ENCODE measurements at regions not wholly inside any gene's neighbourhood (a gene's known extent, or its start where the extent isn't known, plus 50 kb on each side); places are given as distances from the start of the nearest gene placed in this dataset.

GRCh38 chr12:46921764-46922133 lies 96.0 kb upstream of the SLC38A4 start:
- FAIRE-seq (peak; percentile 54), ATAC-seq (peak; percentile 81), DNase-seq (ENCODE audit: low spot score) (peak; percentile 42)
- intact Hi-C loops (cut with micrococcal nuclease; ENCODE audit: unreplicated experiment): no loop called here
- H3K79me2 ChIP-seq (ENCODE audit: insufficient read depth, low read length): no peaks in the 10 kb centered on the region
- H3K9me3 ChIP-seq (ENCODE audit: low read length): no peaks in the 10 kb centered on the region
- H3K4me3 ChIP-seq (replicated peaks in 1 of 3; ENCODE audit: insufficient read depth in 1 of 3, low read depth in 2 of 3, low read length in 3 of 3): no peak overlapping the region
- H3K9ac ChIP-seq (ENCODE audit: insufficient read depth, low read depth, low read length): no peak overlapping the region
- no peaks in the 10 kb centered on the region for H4K20me1 ChIP-seq (ENCODE audit: insufficient read depth, low read length)
- H3K27me3 ChIP-seq (ENCODE audit: control insufficient read depth in 1 of 2, insufficient read depth in 2 of 2, low read length in 2 of 2): no peaks in the 10 kb centered on the region
- H3K36me3 ChIP-seq (replicated peaks in 1 of 2; ENCODE audit: control insufficient read depth in 1 of 2, insufficient read depth in 2 of 2, low read length in 2 of 2): no peaks in the 10 kb centered on the region
- peak overlapping the region; percentile 38 for H3K4me2 ChIP-seq (ENCODE audit: low read depth, low read length)
- no peak overlapping the region for H2AFZ ChIP-seq (ENCODE audit: low read length)
- ChIA-PET CTCF (ENCODE audit: low intra/inter-chr PET ratio, low total read pairs) (no interaction called here), POLR2A (no interaction called here)
- in situ Hi-C loops (cut with HindIII; ENCODE audit: extremely low pct_ligation_motif_present, low pct_unique_long_range_greater_than_20kb): no loop called here
- peaks cover 20% of the 10 kb centered on the region for H3K4me1 ChIP-seq (ENCODE audit: insufficient read depth, low read length)
- H3K27ac ChIP-seq (ENCODE audit: extremely low read length, insufficient read depth, low read length): peak overlapping the region; percentile 42
- WGBS (ENCODE audit: low lambda C conversion rate): 14% methylated on average over 1 of the region's 1 CpG
- no TSS peak for BruUV-seq (replicated peaks)
- TF ChIP-seq ZFAT (CRISPR knock-in tag; conservative IDR thresholded peaks at IDR 0.05): no peak
- peak; percentile 35; the same call in 1 of the 2 replicates for TF ChIP-seq FOXO1 (CRISPR knock-in tag; IDR thresholded peaks at IDR 0.05)
- TF ChIP-seq NCOA2 (CRISPR knock-in tag; IDR thresholded peaks at IDR 0.05): peak; percentile 79
- TF ChIP-seq, protein P1, sequence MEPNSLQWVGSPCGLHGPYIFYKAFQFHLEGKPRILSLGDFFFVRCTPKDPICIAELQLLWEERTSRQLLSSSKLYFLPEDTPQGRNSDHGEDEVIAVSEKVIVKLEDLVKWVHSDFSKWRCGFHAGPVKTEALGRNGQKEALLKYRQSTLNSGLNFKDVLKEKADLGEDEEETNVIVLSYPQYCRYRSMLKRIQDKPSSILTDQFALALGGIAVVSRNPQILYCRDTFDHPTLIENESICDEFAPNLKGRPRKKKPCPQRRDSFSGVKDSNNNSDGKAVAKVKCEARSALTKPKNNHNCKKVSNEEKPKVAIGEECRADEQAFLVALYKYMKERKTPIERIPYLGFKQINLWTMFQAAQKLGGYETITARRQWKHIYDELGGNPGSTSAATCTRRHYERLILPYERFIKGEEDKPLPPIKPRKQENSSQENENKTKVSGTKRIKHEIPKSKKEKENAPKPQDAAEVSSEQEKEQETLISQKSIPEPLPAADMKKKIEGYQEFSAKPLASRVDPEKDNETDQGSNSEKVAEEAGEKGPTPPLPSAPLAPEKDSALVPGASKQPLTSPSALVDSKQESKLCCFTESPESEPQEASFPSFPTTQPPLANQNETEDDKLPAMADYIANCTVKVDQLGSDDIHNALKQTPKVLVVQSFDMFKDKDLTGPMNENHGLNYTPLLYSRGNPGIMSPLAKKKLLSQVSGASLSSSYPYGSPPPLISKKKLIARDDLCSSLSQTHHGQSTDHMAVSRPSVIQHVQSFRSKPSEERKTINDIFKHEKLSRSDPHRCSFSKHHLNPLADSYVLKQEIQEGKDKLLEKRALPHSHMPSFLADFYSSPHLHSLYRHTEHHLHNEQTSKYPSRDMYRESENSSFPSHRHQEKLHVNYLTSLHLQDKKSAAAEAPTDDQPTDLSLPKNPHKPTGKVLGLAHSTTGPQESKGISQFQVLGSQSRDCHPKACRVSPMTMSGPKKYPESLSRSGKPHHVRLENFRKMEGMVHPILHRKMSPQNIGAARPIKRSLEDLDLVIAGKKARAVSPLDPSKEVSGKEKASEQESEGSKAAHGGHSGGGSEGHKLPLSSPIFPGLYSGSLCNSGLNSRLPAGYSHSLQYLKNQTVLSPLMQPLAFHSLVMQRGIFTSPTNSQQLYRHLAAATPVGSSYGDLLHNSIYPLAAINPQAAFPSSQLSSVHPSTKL (CRISPR knock-in tag; IDR thresholded peaks at IDR 0.05): peak; percentile 72
- TF ChIP-seq FOSL2 (CRISPR knock-in tag; IDR thresholded peaks at IDR 0.05): peak; percentile 4; the same call in 1 of the 2 replicates
- TF ChIP-seq NFIC (IDR thresholded peaks at IDR 0.05; ENCODE audit: low read length): peak; percentile 63; the same call in 1 of the 2 replicates
- no peak for TF ChIP-seq HNRNPH1 (optimal IDR thresholded peaks at IDR 0.05; ENCODE audit: low read depth, low read length)
- TF ChIP-seq TRIM24 (CRISPR knock-in tag; IDR thresholded peaks at IDR 0.05): no peak
- TF ChIP-seq SNAPC2 (CRISPR knock-in tag; IDR thresholded peaks at IDR 0.05): no peak
- TF ChIP-seq FOXA1 (IDR thresholded peaks at IDR 0.05): no peak
- TF ChIP-seq FOXA1 (CRISPR knock-in tag; IDR thresholded peaks at IDR 0.05): 0 out of 2 replicates have a peak, but pooled peaks have one; percentile 5
- no peak for TF ChIP-seq IKZF1 (IDR thresholded peaks at IDR 0.05)
- no peak for TF ChIP-seq ZBTB7B (CRISPR knock-in tag; IDR thresholded peaks at IDR 0.05)
- TF ChIP-seq SOX5 (CRISPR knock-in tag; IDR thresholded peaks at IDR 0.05; ENCODE audit: borderline replicate concordance): peak; percentile 42; the same call in 1 of the 2 replicates
- TF ChIP-seq ZNF672 (CRISPR knock-in tag; IDR thresholded peaks at IDR 0.05): no peak
- TF ChIP-seq PAXIP1 (CRISPR knock-in tag; conservative IDR thresholded peaks at IDR 0.05): peak; percentile 65
- TF ChIP-seq FOXA3 (CRISPR knock-in tag; IDR thresholded peaks at IDR 0.05): peak; percentile 69
- peak; percentile 98 for TF ChIP-seq ZNF12 (CRISPR knock-in tag; IDR thresholded peaks at IDR 0.05)
- TF ChIP-seq, protein P2, sequence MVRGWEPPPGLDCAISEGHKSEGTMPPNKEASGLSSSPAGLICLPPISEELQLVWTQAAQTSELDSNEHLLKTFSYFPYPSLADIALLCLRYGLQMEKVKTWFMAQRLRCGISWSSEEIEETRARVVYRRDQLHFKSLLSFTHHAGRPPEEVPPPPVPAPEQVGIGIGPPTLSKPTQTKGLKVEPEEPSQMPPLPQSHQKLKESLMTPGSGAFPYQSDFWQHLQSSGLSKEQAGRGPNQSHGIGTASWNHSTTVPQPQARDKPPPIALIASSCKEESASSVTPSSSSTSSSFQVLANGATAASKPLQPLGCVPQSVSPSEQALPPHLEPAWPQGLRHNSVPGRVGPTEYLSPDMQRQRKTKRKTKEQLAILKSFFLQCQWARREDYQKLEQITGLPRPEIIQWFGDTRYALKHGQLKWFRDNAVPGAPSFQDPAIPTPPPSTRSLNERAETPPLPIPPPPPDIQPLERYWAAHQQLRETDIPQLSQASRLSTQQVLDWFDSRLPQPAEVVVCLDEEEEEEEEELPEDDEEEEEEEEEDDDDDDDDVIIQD (CRISPR knock-in tag; IDR thresholded peaks at IDR 0.05; ENCODE audit: low read depth): peak; percentile 54; the same call in 1 of the 2 replicates
- peak; percentile 61 for TF ChIP-seq MED1 (CRISPR knock-in tag; IDR thresholded peaks at IDR 0.05)

Measured in HepG2 (cell line).